Astrocyte of the cerebellum (primary cell): ENCODE measurements at regions not wholly inside any gene's neighbourhood (a gene's known extent, or its start where the extent isn't known, plus 50 kb on each side); places are given as distances from the start of the nearest gene placed in this dataset.

Source experiments
- DNase-seq: peaks from one replicate; pipeline ENCODE4 v3.0.0-alpha.2; 2011; ENCODE audit warnings: low read depth
- H3K4me3 ChIP-seq: 2 replicates; pipeline ENCODE4 v1.5.1; 2011; ENCODE audit warnings: mild to moderate bottlenecking, low read depth, low read length, moderate library complexity
- in situ Hi-C: cut with HindIII; loops from 2 replicates; pipeline ENCODE4 v1.10.0; 2017; ENCODE audit warnings: low sequenced_read_pairs
- TF ChIP-seq, protein P1 (sequence below): IDR thresholded peaks from 2 replicates; pipeline ENCODE4 v1.5.1; 2012; ENCODE audit warnings: low read length, low read depth, moderate library complexity, mild to moderate bottlenecking; ENCODE audit errors: missing control alignments

- TF ChIP-seq, protein P1, sequence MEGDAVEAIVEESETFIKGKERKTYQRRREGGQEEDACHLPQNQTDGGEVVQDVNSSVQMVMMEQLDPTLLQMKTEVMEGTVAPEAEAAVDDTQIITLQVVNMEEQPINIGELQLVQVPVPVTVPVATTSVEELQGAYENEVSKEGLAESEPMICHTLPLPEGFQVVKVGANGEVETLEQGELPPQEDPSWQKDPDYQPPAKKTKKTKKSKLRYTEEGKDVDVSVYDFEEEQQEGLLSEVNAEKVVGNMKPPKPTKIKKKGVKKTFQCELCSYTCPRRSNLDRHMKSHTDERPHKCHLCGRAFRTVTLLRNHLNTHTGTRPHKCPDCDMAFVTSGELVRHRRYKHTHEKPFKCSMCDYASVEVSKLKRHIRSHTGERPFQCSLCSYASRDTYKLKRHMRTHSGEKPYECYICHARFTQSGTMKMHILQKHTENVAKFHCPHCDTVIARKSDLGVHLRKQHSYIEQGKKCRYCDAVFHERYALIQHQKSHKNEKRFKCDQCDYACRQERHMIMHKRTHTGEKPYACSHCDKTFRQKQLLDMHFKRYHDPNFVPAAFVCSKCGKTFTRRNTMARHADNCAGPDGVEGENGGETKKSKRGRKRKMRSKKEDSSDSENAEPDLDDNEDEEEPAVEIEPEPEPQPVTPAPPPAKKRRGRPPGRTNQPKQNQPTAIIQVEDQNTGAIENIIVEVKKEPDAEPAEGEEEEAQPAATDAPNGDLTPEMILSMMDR: no peak
- DNase-seq: no peak
- in situ Hi-C loops: no loop called here
- no peak overlapping the region for H3K4me3 ChIP-seq
These were observed 256.6 kb upstream of the CFAP20DC start for GRCh38 chr3:59306436-59306835.

DNA sequence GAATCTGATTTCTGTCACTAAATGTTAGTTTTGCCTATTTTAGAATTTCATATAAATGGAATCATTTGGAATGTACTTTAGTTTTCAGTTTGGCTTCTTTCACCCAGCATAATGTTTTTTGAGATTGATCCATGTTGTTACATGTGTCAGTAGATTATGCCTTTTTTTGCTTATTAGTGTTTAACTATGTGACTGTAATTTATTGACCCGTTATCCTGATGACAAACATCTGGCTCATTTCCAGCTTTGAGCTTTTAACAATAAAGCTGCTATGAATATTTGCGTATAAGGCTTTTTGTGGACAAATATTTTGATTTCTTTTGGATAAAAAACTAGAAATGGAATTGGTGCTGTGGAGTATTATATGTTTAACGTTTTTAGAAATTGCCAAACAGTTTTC, 254.5 kb upstream of the CFAP20DC start:
- DNase-seq: no peak
- no peak overlapping the region for H3K4me3 ChIP-seq
- TF ChIP-seq, protein P1: no peak
- in situ Hi-C loops: no loop called here

- in situ Hi-C loops: no loop called here
- DNase-seq: no peak
- H3K4me3 ChIP-seq: no peak overlapping the region
- TF ChIP-seq, protein P1: no peak
These were observed 253.6 kb upstream of the CFAP20DC start for GRCh38 chr3:59303452-59303851.

- TF ChIP-seq, protein P1: no peak
- no peak for DNase-seq
- in situ Hi-C loops: no loop called here
- H3K4me3 ChIP-seq: no peak overlapping the region
These were observed 252.6 kb upstream of the CFAP20DC start for GRCh38 chr3:59302442-59302841.

DNA sequence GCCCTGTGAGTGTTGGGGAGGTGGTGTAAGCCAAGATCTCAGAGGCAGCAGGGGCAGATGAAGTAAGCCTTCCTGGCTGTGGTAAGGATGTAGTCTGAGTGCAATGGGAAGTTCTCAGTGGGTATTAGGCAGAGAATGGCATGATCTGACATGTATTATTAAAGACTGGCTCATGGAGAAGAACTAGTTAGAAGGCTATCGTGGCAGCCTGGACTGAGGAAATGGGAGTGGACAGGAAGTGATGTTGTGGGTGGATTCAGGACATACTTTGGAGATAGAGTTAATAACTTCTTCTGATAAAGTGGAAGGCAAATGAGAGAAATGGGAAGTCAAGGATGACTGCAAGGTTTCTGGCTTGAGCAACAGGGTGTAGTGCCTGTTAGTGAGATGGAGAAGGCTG, 250.9 kb upstream of the CFAP20DC start:
- in situ Hi-C loops: no loop called here
- DNase-seq: no peak

GRCh38 chr3:59299561-59299960, 249.7 kb upstream of the CFAP20DC start:
- no peak for DNase-seq
- H3K4me3 ChIP-seq: no peak overlapping the region
- in situ Hi-C loops: no loop called here
- TF ChIP-seq, protein P1: no peak

More for the DNA sequence above, 250.9 kb upstream of the CFAP20DC start:
- no peak overlapping the region for H3K4me3 ChIP-seq
- TF ChIP-seq, protein P1: no peak

- TF ChIP-seq, protein P1: no peak
- in situ Hi-C loops: no loop called here
- no peak overlapping the region for H3K4me3 ChIP-seq
- no peak for DNase-seq
These were observed 240.5 kb upstream of the CFAP20DC start for GRCh38 chr3:59290358-59290757.
